Transverse colon (tissue), 3 donors: ENCODE measurements at regions not wholly inside any gene's neighbourhood (a gene's known extent, or its start where the extent isn't known, plus 50 kb on each side); places are given as distances from the start of the nearest gene placed in this dataset.
"Not testable (repeated sequence)": the region's sequence is repeated elsewhere in the genome, so short reads cannot be mapped to it uniquely, and the experiment has no call there.

Experiments
- CTCF ChIP-seq, 5 experiments: fragments of 200-600 bp in 3 of 5; fragments of 450-650 bp in 2 of 5; sonication (generic) in 3 of 5; IDR thresholded peaks; 1 replicate in 2 of 5; 2 replicates in 3 of 5; pipeline ENCODE4 v1.5.1; 2016 to 2017; ENCODE audit warnings: antibody characterized with exemption in 5 of 5, inconsistent platforms in 3 of 5, mild to moderate bottlenecking in 2 of 5, moderate library complexity in 1 of 5
- POLR2A ChIP-seq: fragments of 450-650 bp; IDR thresholded peaks from one replicate; pipeline ENCODE4 v1.6.1; 2016; ENCODE audit warnings: antibody characterized with exemption, mild to moderate bottlenecking, moderate library complexity

GRCh38 chr15:21324720-21325460 is 115.4 kb downstream of the POTEB3 start:
- not testable (repeated sequence) for TF ChIP-seq CTCF (IDR thresholded peaks at IDR 0.05); POLR2A
